Eye (tissue), 1 donor: ENCODE measurements at regions not wholly inside any gene's neighbourhood (a gene's known extent, or its start where the extent isn't known, plus 50 kb on each side); places are given as distances from the start of the nearest gene placed in this dataset.
A peak's percentile ranks its signal among the peaks of the same experiment; 100 is the strongest.
"Not testable (repeated sequence)": the region's sequence is repeated elsewhere in the genome, so short reads cannot be mapped to it uniquely, and the experiment has no call there.

ENCODE experiments used
- DNase-seq: peaks from one replicate; pipeline ENCODE4 v3.0.0-alpha.2; 2015

- DNase-seq: no peak
Observed at GRCh38 chr14:21791749-21792148, 118.1 kb upstream of the OR4E1 start.

- DNase-seq: not testable (repeated sequence)
Observed at GRCh38 chr14:21788687-21789086, 115.1 kb upstream of the OR4E1 start.

- not testable (repeated sequence) for DNase-seq
Observed at GRCh38 chr14:21787242-21787641, 113.6 kb upstream of the OR4E1 start.

GRCh38 chr14:21781543-21781942, 107.9 kb upstream of the OR4E1 start:
- no peak for DNase-seq

GRCh38 chr14:21780429-21781084, 106.9 kb upstream of the OR4E1 start:
- no peak for DNase-seq

- no peak for DNase-seq
Observed at GRCh38 chr14:21771671-21772070, 98.1 kb upstream of the OR4E1 start.

GRCh38 chr14:21768875-21769257, 95.2 kb upstream of the OR4E1 start:
- DNase-seq: no peak

- peak; percentile 35 for DNase-seq
Observed at GRCh38 chr14:21768116-21768874, 94.7 kb upstream of the OR4E1 start.

GRCh38 chr14:21760360-21760759, 86.7 kb upstream of the OR4E1 start:
- DNase-seq: not testable (repeated sequence)

- no peak for DNase-seq
Observed at GRCh38 chr14:21749306-21749868, 75.8 kb upstream of the OR4E1 start.

- DNase-seq: peak; percentile 71
Observed at GRCh38 chr14:21748869-21749303, 75.3 kb upstream of the OR4E1 start.

- no peak for DNase-seq
Observed at GRCh38 chr14:21735639-21736307, 62.2 kb upstream of the OR4E1 start.

GRCh38 chr14:21735200-21735599, 61.6 kb upstream of the OR4E1 start:
- DNase-seq: no peak

GRCh38 chr14:21734457-21735074, 60.9 kb upstream of the OR4E1 start:
- peak; percentile 76 for DNase-seq

- no peak for DNase-seq
Observed at GRCh38 chr14:21729703-21730233, 56.1 kb upstream of the OR4E1 start.

- no peak for DNase-seq
Observed at GRCh38 chr14:21725250-21725649, 51.6 kb upstream of the OR4E1 start.

GRCh38 chr14:21724090-21724973, 50.7 kb upstream of the OR4E1 start:
- DNase-seq: no peak

GRCh38 chr14:21723431-21724045, 49.9 kb upstream of the OR4E1 start:
- DNase-seq: peak; percentile 48
